H9 (cell line): ENCODE measurements at regions not wholly inside any gene's neighbourhood (a gene's known extent, or its start where the extent isn't known, plus 50 kb on each side); places are given as distances from the start of the nearest gene placed in this dataset.

ENCODE experiments used
- DNase-seq: peaks from one replicate; pipeline ENCODE4 v3.0.0-alpha.2; 2017
- H2AFZ ChIP-seq: one replicate; pipeline ENCODE4 v1.6.1; 2013; ENCODE audit warnings: mild to moderate bottlenecking, low read length, control low read depth, moderate library complexity
- H2AK5ac ChIP-seq: 2 replicates; pipeline ENCODE4 v1.6.1; 2013; ENCODE audit warnings: low read length, control low read depth, mixed read lengths; ENCODE audit not compliant: insufficient read length
- H2BK120ac ChIP-seq: one replicate; pipeline ENCODE4 v1.6.1; 2013; ENCODE audit warnings: low read depth, mild to moderate bottlenecking, low read length, control low read depth, inconsistent platforms; ENCODE audit not compliant: poor library complexity, severe bottlenecking
- H2BK12ac ChIP-seq: 2 replicates; pipeline ENCODE4 v1.6.1; 2013; ENCODE audit warnings: low read length, control low read depth, mixed read lengths, low read depth; ENCODE audit not compliant: insufficient read length
- H2BK15ac ChIP-seq: 2 replicates; pipeline ENCODE4 v1.6.1; 2013; ENCODE audit warnings: low read depth, low read length, control low read depth
- H2BK20ac ChIP-seq: one replicate; pipeline ENCODE4 v1.6.1; 2013; ENCODE audit warnings: low read depth, mild to moderate bottlenecking, low read length, control low read depth, inconsistent platforms; ENCODE audit not compliant: poor library complexity, severe bottlenecking
- H2BK5ac ChIP-seq: 2 replicates; pipeline ENCODE4 v1.6.1; 2013; ENCODE audit warnings: low read length, control low read depth, mixed read lengths; ENCODE audit not compliant: insufficient read length
- H3K14ac ChIP-seq: 2 replicates; pipeline ENCODE4 v1.6.1; 2013; ENCODE audit warnings: low read length, control low read depth; ENCODE audit not compliant: insufficient read depth
- H3K18ac ChIP-seq: 2 replicates; pipeline ENCODE4 v1.6.1; 2013; ENCODE audit warnings: low read depth, mild to moderate bottlenecking, mixed read lengths, low read length, control low read depth; ENCODE audit not compliant: insufficient read length
- H3K23ac ChIP-seq: 2 replicates; pipeline ENCODE4 v1.6.1; 2013; ENCODE audit warnings: low read length, control low read depth, mixed read lengths, low read depth; ENCODE audit not compliant: insufficient read length
- H3K23me2 ChIP-seq: 2 replicates; pipeline ENCODE4 v1.6.1; 2013; ENCODE audit warnings: low read depth, mild to moderate bottlenecking, mixed read lengths, low read length, control low read depth; ENCODE audit not compliant: insufficient read length, poor library complexity, severe bottlenecking
- H3K27ac ChIP-seq: 2 replicates; pipeline ENCODE4 v1.5.1; 2013; ENCODE audit warnings: low read length, control low read depth, mixed read lengths, low read depth; ENCODE audit not compliant: insufficient read length
- H3K27me3 ChIP-seq: 2 replicates; pipeline ENCODE4 v1.6.1; 2013; ENCODE audit warnings: low read length, control low read depth, inconsistent platforms; ENCODE audit not compliant: insufficient read depth
- H3K4ac ChIP-seq: 2 replicates; pipeline ENCODE4 v1.6.1; 2013; ENCODE audit warnings: low read depth, mild to moderate bottlenecking, control low read depth, inconsistent platforms, low read length, moderate library complexity
- H3K4me1 ChIP-seq: 2 replicates; pipeline ENCODE4 v1.6.1; 2013; ENCODE audit warnings: low read length, control low read depth, inconsistent platforms; ENCODE audit not compliant: insufficient read depth
- H3K4me2 ChIP-seq: 2 replicates; pipeline ENCODE4 v1.6.1; 2013; ENCODE audit warnings: low read length, control low read depth, mixed read lengths; ENCODE audit not compliant: insufficient read length, insufficient read depth
- H3K56ac ChIP-seq: 2 replicates; pipeline ENCODE4 v1.6.1; 2013; ENCODE audit warnings: low read depth, mild to moderate bottlenecking, mixed read lengths, low read length, control low read depth; ENCODE audit not compliant: insufficient read length
- H3K79me1 ChIP-seq: 2 replicates; pipeline ENCODE4 v1.6.1; 2013; ENCODE audit warnings: low read depth, mild to moderate bottlenecking, moderate library complexity, low read length, control low read depth, inconsistent platforms; ENCODE audit not compliant: insufficient read depth, poor library complexity, severe bottlenecking
- H3K79me2 ChIP-seq: 2 replicates; pipeline ENCODE4 v1.6.1; 2013; ENCODE audit warnings: low read length, control low read depth, inconsistent platforms; ENCODE audit not compliant: insufficient read depth
- H3K9ac ChIP-seq: 2 replicates; pipeline ENCODE4 v1.6.1; 2013; ENCODE audit warnings: low read length, control low read depth, mixed read lengths; ENCODE audit not compliant: insufficient read length; ENCODE audit errors: extremely low read depth
- H3K9me3 ChIP-seq: one replicate; pipeline ENCODE4 v1.6.1; 2013; ENCODE audit warnings: low read depth, low read length, inconsistent platforms; ENCODE audit not compliant: control insufficient read depth
- H3T11ph ChIP-seq: one replicate; pipeline ENCODE4 v1.6.1; 2013; ENCODE audit warnings: mild to moderate bottlenecking, low read length, control low read depth, inconsistent platforms
- H4K20me1 ChIP-seq: one replicate; pipeline ENCODE4 v1.6.1; 2013; ENCODE audit not compliant: control insufficient read depth, insufficient read length, insufficient read depth
- H4K5ac ChIP-seq: 2 replicates; pipeline ENCODE4 v1.6.1; 2013; ENCODE audit warnings: low read depth, mild to moderate bottlenecking, mixed read lengths, low read length, control low read depth; ENCODE audit not compliant: insufficient read length
- H4K8ac ChIP-seq: replicated peaks from 2 replicates; pipeline ENCODE4 v1.6.1; 2013; ENCODE audit warnings: low read length, control low read depth, mixed read lengths, low read depth; ENCODE audit not compliant: insufficient read length
- H4K91ac ChIP-seq: 2 replicates; pipeline ENCODE4 v1.6.1; 2013; ENCODE audit warnings: low read depth, mild to moderate bottlenecking, moderate library complexity, mixed read lengths, low read length, control low read depth; ENCODE audit not compliant: insufficient read length
- H3K27ac Mint-ChIP-seq, 3 experiments: 2 replicates in 2 of 3; 3 replicates in 1 of 3; pipeline ENCODE4 v1.8.0; 2020 to 2021; ENCODE audit warnings: mixed read lengths in 3 of 3, mild to moderate bottlenecking in 1 of 3, moderate library complexity in 1 of 3
- H3K27me3 Mint-ChIP-seq: 2 replicates; pipeline ENCODE4 v1.8.0; 2021; ENCODE audit warnings: low read depth, mild to moderate bottlenecking, moderate library complexity, mixed read lengths
- H3K36me3 Mint-ChIP-seq, 3 experiments: 2 replicates in 2 of 3; 3 replicates in 1 of 3; pipeline ENCODE4 v1.8.0; 2020 to 2021; ENCODE audit warnings: low read depth in 3 of 3, mixed read lengths in 3 of 3; ENCODE audit not compliant: insufficient read depth in 1 of 3
- H3K4me1 Mint-ChIP-seq, 2 experiments: 2 replicates each; pipeline ENCODE4 v1.8.0; 2020; ENCODE audit warnings: mixed read lengths in 2 of 2
- H3K4me3 Mint-ChIP-seq, 2 experiments: 2 replicates in 1 of 2; 3 replicates in 1 of 2; pipeline ENCODE4 v1.8.0; 2020 to 2021; ENCODE audit warnings: mild to moderate bottlenecking in 2 of 2, mixed read lengths in 2 of 2, moderate library complexity in 1 of 2
- H3K9me3 Mint-ChIP-seq, 2 experiments: 2 replicates in 1 of 2; 3 replicates in 1 of 2; pipeline ENCODE4 v1.8.0; 2020; ENCODE audit warnings: mild to moderate bottlenecking in 2 of 2, mixed read lengths in 2 of 2, moderate library complexity in 1 of 2
- WGBS: extraction: QIAGEN DNeasy Blood & Tissue Kit; methylation state at CpG from one replicate; pipeline ENCODE4 v1.1.7; 2013; ENCODE audit warnings: missing lambda C conversion rate, low lambda C conversion rate, mixed read lengths; ENCODE audit not compliant: insufficient read length; ENCODE audit errors: extremely low coverage; 5-methylcytosine and 5-hydroxymethylcytosine counted together
- TF ChIP-seq, protein P1 (sequence below): fragments of 200-600 bp; sonication (generic); conservative IDR thresholded peaks from 3 replicates; pipeline ENCODE4 v1.8.0; 2021; ENCODE audit warnings: antibody characterized with exemption, mild to moderate bottlenecking

DNA sequence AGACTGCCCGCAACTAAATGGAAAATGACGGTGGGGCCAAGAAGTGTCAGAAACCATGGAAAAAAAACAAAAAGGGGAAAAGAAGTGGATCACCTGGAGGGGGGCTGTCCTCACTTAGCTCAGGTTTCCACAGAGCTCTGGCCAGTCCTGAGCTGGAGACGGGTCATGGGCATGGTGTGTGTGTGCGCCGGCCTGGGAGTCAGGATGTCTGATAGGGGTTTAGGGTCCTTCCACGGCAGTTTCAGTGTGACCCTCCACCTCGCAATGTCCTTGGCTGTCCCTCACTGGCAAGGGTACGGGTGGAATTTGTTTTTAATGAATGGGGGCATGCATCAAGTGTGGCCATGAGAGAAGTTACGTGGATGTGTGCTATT, 133.2 kb upstream of the MEIS1 start:
- H3K9me3 Mint-ChIP-seq: no peaks in the 10 kb centered on the region
- Histone ChIP-seq H3K9me3 (no peaks in the 10 kb centered on the region), H3K18ac (no peak overlapping the region), H3K4ac (no peak overlapping the region), H4K8ac (no peak overlapping the region), H3K27ac (no peak overlapping the region), H4K91ac (no peak overlapping the region), H3T11ph (no peak overlapping the region), H3K27me3 (no peaks in the 10 kb centered on the region), H3K14ac (peak overlapping the region; percentile 67; the same call in 1 of the 2 replicates), H3K56ac (no peak overlapping the region), H2BK20ac (no peak overlapping the region), H2BK12ac (no peak overlapping the region), H3K9ac (no peak overlapping the region), H3K79me2 (no peaks in the 10 kb centered on the region), H4K20me1 (no peaks in the 10 kb centered on the region), H3K79me1 (no peaks in the 10 kb centered on the region), H2AFZ (no peak overlapping the region), H3K23me2 (no peaks in the 10 kb centered on the region), H3K4me1 (no peaks in the 10 kb centered on the region), H3K23ac (no peak overlapping the region), H2AK5ac (no peak overlapping the region), H4K5ac (no peak overlapping the region), H2BK120ac (no peak overlapping the region), H2BK5ac (no peak overlapping the region), H2BK15ac (no peak overlapping the region), H3K4me2 (no peak overlapping the region)
- no peak overlapping the region for H3K4me3 Mint-ChIP-seq
- no peak for DNase-seq
- H3K27me3 Mint-ChIP-seq: peaks cover 2% of the 10 kb centered on the region
- H3K27ac Mint-ChIP-seq: peak overlapping the region in 1 of 3 experiments; percentile 70; a peak in 1 of 7 replicates
- TF ChIP-seq, protein P1, sequence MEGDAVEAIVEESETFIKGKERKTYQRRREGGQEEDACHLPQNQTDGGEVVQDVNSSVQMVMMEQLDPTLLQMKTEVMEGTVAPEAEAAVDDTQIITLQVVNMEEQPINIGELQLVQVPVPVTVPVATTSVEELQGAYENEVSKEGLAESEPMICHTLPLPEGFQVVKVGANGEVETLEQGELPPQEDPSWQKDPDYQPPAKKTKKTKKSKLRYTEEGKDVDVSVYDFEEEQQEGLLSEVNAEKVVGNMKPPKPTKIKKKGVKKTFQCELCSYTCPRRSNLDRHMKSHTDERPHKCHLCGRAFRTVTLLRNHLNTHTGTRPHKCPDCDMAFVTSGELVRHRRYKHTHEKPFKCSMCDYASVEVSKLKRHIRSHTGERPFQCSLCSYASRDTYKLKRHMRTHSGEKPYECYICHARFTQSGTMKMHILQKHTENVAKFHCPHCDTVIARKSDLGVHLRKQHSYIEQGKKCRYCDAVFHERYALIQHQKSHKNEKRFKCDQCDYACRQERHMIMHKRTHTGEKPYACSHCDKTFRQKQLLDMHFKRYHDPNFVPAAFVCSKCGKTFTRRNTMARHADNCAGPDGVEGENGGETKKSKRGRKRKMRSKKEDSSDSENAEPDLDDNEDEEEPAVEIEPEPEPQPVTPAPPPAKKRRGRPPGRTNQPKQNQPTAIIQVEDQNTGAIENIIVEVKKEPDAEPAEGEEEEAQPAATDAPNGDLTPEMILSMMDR: no peak
- WGBS: no CpG with 5 or more reads among the region's 9 CpGs
- no peaks in the 10 kb centered on the region for H3K4me1 Mint-ChIP-seq
- H3K36me3 Mint-ChIP-seq: no peaks in the 10 kb centered on the region
